HCT116 (cell line): ENCODE measurements at regions not wholly inside any gene's neighbourhood (a gene's known extent, or its start where the extent isn't known, plus 50 kb on each side); places are given as distances from the start of the nearest gene placed in this dataset.

ENCODE experiments used
- ATF3 ChIP-seq: IDR thresholded peaks from 2 replicates; pipeline ENCODE4 v1.6.1; 2012
- CTCF ChIP-seq, 3 experiments: fragments of 200-600 bp in 1 of 3; sonication (generic) in 1 of 3; IDR thresholded peaks in 2 of 3; conservative IDR thresholded peaks in 1 of 3; 2 replicates each; pipeline ENCODE4 v1.5.1; 2012 to 2017; ENCODE audit warnings: low read depth in 2 of 3, low read length in 2 of 3, antibody characterized with exemption in 1 of 3, borderline replicate concordance in 1 of 3, control low read depth in 1 of 3, mild to moderate bottlenecking in 1 of 3, mixed read lengths in 1 of 3, mixed run types in 1 of 3, moderate library complexity in 1 of 3; ENCODE audit not compliant: insufficient read depth in 1 of 3
- ELF1 ChIP-seq: IDR thresholded peaks from 2 replicates; pipeline ENCODE4 v1.6.1; 2012; ENCODE audit warnings: low read depth, borderline replicate concordance
- EZH2 ChIP-seq: fragments of 200-600 bp; sonication (generic); IDR thresholded peaks from 2 replicates; pipeline ENCODE4 v1.6.1; 2017; ENCODE audit warnings: antibody characterized with exemption, mixed run types
- FOSL1 ChIP-seq: IDR thresholded peaks from 2 replicates; pipeline ENCODE4 v1.6.1; 2012; ENCODE audit warnings: low read depth
- POLR2A ChIP-seq: IDR thresholded peaks from 2 replicates; pipeline ENCODE4 v1.7.0; 2011; ENCODE audit warnings: borderline replicate concordance; ENCODE audit not compliant: insufficient read depth, insufficient read length; ENCODE audit errors: extremely low read depth
- POLR2AphosphoS5 ChIP-seq: IDR thresholded peaks from 2 replicates; pipeline ENCODE4 v1.6.1; 2011; ENCODE audit warnings: mild to moderate bottlenecking, low read depth, low read length, moderate library complexity
- REST ChIP-seq: IDR thresholded peaks from 2 replicates; pipeline ENCODE4 v1.6.1; 2012; ENCODE audit warnings: low read depth
- SP1 ChIP-seq: IDR thresholded peaks from 2 replicates; pipeline ENCODE4 v1.6.1; 2012; ENCODE audit warnings: low read depth
- SRF ChIP-seq: IDR thresholded peaks from 2 replicates; pipeline ENCODE4 v1.6.1; 2012; ENCODE audit warnings: low read depth
- YY1 ChIP-seq: IDR thresholded peaks from 2 replicates; pipeline ENCODE4 v1.6.1; 2011; ENCODE audit warnings: low read length, low read depth, moderate library complexity, mild to moderate bottlenecking; ENCODE audit not compliant: insufficient replicate concordance; ENCODE audit errors: extremely low read depth
- ZFX ChIP-seq: fragments of 450-650 bp; IDR thresholded peaks from 2 replicates; pipeline ENCODE4 v1.6.1; 2017
- ZNF274 ChIP-seq: fragments of 200-500 bp; sonication (Bioruptor generic); IDR thresholded peaks from 2 replicates; pipeline ENCODE4 v1.6.1; 2014; ENCODE audit warnings: mild to moderate bottlenecking, low read depth, low read length, inconsistent platforms

GRCh38 chr12:86945685-86946196, 689.5 kb upstream of the MGAT4C start:
- TF ChIP-seq ZFX (no peak), POLR2AphosphoS5 (no peak), ZNF274 (no peak), CTCF (IDR thresholded peaks at IDR 0.05 in 2 of 3, conservative IDR thresholded peaks at IDR 0.05 in 1 of 3; ENCODE audit: borderline replicate concordance in 1 of 3, insufficient read depth in 1 of 3, low read depth in 2 of 3, low read length in 2 of 3) (no peak), POLR2A (no peak), EZH2 (no peak), ATF3 (no peak), YY1 (no peak), SRF (no peak), REST (no peak), ELF1 (no peak), SP1 (no peak), FOSL1 (no peak)
